ENCODE measurements at regions not wholly inside any gene's neighbourhood (a gene's known extent, or its start where the extent isn't known, plus 50 kb on each side); places are given as distances from the start of the nearest gene placed in this dataset.

- TF ChIP-seq SMC3 (conservative IDR thresholded peaks at IDR 0.05; ENCODE audit: insufficient read depth, low read depth, low read length) (no peak), DMBX1 (CRISPR knock-in tag; IDR thresholded peaks at IDR 0.05; ENCODE audit: borderline replicate concordance) (no peak), GATAD2A (IDR thresholded peaks at IDR 0.05) (no peak), ZKSCAN1 (IDR thresholded peaks at IDR 0.05; ENCODE audit: low read depth, low read length) (no peak), SRF (CRISPR knock-in tag; IDR thresholded peaks at IDR 0.05) (no peak), NRF1 (conservative IDR thresholded peaks at IDR 0.05 in 1 of 2, IDR thresholded peaks at IDR 0.05 in 1 of 2) (no peak)
Measured at GRCh38 chr3:69456631-69457030, 70.7 kb upstream of the FRMD4B start.
